ENCODE measurements at regions not wholly inside any gene's neighbourhood (a gene's known extent, or its start where the extent isn't known, plus 50 kb on each side); places are given as distances from the start of the nearest gene placed in this dataset.
"Not testable (repeated sequence)": the region's sequence is repeated elsewhere in the genome, so short reads cannot be mapped to it uniquely, and the experiment has no call there.

DNA sequence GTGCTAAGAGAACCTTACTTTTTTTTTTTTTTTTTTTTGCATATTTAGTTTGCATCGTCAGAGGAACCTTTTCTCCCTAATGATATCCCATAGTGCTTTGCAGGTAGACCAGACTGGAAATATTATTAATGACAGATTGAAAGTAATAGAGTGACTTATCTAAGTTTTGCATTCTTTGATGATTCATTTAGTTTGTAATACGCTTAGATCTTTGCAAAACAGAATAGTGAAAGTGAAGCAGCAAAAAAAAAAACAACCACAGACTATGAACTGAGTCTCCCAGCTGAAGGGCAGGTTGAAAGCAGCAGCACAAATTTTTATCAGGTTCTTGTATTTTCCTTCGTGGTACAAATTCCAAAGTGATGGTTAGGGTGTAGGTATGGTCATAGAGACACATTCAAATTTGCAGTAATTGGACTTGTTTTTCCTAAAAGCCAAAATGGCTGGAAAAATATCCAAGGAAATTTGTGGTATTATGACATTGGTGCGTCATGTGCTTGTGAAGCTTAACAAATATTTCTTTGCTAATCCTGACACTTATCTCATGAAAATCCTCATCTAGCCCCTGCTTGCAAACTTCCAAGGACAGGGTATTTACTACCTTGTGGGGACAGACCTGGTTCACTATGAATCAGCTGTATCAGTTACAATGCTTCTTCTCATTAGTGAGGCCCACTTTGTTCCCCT, 81.8 kb upstream of the CREB5 start:
- no peak for DNase-seq

DNA sequence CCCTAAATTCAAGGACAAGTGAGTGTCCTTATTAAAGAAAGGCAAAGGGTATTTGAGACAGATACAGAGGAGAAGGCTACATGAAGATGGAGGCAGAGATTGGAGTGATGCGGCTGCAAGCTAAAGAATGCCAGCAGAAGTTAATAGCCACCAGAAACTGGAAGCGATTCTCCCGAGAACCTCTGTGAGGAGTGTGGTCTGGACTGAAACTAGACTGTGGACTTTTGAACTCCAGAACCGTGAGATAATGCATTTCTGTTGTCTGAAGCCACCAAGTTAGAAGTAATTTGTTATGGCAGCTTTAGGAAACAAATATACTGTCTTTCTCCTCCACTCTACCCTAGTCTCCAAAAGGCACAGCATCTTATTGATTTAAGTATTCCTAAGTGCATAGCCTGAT, 80.3 kb upstream of the CREB5 start:
- DNase-seq: no peak

DNA sequence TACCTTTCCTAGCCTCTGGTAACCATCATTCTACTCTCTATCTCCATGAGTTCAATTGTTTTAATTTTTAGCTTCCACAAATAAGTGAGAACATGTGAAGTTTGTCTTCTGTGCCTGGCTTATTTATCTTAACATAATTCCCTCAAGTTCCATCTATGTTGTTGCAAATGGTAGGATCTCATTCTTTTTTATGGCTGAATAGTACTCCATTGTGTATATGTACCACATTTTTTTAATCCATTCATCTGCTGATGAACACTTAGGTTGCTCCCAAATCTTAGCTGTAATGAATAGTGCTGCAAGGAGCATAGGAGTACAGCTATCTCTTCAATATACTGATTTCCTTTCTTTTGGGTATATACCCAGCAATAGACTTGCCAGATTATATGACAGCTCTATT, 78.8 kb upstream of the CREB5 start:
- DNase-seq: not testable (repeated sequence)

DNA sequence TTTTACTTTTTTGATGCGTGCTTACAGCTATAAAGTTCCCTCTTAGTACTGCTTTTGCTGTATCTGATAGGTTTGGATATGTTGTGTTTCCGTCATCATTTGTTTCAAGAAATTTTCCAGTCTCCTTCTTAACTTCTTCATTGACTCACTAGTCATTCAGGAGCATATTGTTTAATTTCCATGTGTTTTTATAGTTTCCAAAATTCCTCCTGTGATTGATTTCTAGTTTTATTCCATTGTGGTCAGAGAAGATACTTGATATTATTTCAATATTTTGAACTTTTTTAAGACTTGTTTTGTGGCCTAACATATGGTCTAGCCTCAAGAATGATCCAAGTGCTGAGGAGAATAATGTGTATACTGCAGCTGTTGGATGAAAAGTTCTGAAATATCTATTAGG, 75.5 kb upstream of the CREB5 start:
- no peak for DNase-seq

DNA sequence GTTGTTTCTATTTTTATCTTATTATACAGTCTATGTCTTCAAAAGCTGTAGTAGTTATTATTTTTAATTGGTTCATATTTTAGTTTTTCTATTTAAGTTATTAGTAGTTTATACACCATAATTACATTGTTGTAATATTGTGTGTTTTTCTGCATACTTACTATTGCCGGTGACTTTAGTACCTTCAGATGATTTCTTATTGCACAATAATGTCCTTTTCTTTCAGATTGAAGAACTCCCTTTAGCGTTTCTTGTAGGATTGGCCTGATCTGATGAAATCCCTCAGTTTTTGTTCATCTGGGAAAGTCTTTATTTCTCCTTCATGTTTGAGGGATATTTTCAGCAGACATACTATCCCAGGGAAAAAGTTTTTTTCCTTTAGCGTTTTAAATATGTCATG, 74.3 kb upstream of the CREB5 start:
- DNase-seq: no peak

DNA sequence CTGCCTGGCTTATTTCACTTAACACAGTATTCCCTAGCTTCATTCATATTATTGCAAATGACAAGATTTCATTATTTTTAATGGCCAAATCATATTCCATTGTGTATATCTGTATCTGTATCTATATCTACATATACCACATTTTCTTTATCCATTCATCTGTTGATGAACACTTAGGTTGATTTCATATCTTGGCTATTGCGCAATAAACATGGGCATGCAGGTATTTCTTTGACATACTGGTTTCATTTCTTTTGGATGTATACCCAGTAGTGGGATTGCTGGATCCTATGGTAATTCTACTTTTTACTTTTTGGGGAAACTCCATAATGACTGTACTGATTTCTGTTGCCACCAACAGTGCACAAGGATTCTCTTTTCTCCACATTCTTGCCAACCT, 68.9 kb upstream of the CREB5 start:
- DNase-seq: no peak

DNA sequence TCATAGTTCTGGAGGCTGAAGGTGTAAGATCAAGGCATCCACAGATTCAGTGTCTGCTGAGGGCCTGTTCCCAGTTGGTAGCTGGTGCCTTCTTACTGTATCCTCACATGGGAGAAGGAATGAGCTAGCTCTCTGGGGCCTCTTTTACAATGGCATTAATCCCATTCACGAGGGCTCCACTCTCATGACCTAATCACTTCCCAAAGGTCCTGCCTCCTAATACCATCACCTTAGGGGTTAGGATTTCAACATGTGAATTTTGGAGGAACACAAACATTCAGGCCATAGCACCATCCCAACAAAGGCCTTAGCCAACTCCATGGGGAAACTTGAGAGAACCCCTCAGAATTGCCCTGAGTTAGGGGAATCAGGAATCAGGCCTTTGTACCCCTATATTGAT, 66.1 kb upstream of the CREB5 start:
- DNase-seq: no peak

DNA sequence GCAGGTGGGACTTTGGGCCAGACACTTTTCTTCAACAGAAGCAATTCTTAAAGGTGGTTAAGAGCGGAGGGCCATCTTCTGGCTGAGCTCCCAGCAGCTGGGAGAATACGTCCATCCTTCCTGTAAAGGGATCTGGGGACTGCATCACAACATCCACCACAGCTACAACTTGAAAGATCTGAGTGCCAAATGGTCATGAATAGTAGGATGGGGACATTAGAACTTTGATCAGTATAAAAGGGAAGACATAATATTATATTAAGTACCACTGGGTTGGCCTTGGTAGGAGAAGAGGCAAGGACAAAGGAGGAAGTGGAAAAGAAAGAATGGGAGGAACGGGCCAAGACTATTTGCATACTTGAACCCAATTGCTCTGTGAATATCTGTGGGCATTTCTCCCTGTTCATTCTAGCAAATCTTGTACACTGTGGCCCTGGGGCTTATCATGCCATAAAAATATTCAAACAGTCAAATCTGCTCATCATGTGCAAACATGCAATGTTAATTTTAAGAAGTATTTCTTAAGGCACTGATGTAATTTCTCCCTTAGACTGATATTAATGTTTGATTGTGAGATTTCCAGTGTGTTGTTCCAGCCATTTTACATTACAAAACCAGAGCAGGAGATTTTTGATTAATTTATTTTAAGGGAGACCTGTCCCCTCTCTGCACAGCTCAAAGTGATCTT, 65.5 kb upstream of the CREB5 start:
- no peak for DNase-seq

DNA sequence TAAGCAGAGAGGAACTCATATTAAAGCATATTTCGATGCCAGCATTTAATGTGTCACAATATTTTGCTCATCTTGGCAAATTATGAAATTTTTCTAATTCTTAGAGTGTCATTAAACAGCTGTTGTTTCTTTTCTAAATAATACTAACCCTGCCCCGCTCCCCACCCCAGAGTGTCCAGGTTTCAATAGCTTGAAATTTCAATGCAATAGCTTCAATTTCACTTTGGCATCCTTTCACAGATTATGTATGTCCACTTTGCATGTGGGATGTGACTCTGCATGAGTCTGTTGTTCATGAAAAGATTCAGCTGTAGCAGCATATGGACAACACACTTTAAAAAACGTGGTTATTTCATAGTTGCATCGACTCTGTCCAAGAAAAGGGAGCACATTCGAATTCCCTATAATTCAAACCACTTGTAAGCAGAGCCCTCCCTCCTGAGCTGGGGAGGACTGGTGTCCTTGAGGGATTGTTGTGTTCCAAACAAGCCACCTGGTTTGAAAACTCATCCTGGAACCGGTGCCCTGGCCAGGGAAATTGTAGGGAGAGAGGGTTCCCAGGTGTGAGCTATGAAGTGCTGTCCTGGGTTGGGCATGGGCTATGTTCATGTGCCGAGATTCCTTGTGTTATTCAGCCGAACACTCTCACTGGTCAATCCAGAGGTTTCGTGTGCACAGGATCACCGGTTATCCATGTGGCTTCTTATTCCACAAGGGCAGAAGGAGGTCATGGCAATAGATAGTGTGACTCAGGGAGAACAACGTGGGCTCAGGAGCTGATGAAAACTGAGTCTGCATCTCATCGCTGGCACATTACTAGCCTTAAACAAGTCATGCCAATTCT, 64.6 kb upstream of the CREB5 start:
- no peak for DNase-seq

DNA sequence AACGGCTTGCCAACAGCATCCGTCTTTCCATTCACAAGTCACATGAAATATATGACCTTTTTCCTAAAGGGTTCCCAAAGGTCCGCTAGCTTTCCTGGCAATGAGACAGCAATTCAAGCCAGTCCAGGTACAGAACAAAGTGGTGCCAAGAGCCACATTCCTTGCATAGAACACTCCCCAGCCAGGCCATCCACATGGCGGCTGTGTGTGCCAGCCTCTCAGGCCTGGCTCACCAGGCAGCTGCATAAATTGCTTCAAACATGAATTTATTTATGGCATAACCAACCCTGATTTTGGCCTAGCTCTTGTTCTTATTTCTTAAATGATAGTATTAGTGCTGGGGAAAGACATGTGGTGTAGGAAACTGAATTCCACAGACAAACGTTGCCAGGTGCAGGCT, 63.7 kb upstream of the CREB5 start:
- DNase-seq: no peak

DNA sequence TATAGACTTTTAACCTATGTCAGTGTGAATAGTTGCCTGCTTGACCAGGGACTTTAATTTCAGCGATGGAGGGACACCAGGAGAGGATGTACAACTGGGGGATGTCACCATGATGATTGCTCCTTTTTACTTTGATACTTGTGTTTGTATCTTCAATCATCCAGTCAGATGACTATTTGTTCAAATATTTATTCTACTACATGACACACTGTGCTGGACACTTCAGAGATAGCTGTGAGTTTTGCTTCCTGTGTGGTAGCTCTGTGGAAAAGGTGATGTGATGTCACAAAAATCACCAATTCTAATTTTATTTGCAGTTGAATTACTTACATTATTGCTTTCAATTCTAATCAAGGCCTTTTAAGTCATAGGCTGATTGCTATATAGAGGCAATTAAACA, 62.7 kb upstream of the CREB5 start:
- no peak for DNase-seq

DNA sequence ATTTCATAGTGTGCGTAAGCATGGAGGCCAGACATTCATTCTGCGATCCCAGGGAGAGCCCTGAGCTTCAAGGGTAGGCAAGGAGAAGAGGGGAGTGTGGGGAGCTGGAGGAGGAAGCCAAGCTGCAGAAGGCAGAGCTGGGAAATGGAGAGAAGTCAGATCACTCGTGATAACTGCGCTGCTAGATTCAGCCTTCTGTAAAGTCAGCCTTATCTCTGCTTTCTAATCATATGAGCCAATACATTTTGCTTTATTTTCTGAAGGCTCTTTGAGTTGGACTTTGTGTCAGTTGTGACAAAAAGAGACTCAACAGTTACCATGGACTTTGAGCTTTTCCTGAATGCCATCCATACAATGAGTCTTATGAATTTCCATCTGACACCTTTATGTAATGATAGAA, 61.7 kb upstream of the CREB5 start:
- DNase-seq: no peak

DNA sequence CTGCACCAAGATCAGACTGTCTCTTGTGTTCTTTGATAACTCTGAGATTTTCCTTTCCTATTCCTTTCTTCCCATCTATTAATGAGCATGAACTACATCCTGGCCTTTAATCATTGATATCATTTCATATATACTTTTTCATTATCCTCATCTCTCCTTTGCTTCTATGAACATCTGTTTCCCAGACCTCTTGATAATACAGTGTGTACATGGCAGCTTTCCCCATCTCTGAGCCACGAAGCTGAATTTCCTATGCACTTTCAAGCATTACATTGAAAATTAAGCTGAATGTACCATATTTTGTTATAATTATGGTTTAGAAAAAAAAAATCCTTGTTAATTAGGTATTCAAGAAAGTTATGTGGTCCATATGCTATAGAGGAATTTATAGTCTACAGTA, 60.9 kb upstream of the CREB5 start:
- no peak for DNase-seq

DNA sequence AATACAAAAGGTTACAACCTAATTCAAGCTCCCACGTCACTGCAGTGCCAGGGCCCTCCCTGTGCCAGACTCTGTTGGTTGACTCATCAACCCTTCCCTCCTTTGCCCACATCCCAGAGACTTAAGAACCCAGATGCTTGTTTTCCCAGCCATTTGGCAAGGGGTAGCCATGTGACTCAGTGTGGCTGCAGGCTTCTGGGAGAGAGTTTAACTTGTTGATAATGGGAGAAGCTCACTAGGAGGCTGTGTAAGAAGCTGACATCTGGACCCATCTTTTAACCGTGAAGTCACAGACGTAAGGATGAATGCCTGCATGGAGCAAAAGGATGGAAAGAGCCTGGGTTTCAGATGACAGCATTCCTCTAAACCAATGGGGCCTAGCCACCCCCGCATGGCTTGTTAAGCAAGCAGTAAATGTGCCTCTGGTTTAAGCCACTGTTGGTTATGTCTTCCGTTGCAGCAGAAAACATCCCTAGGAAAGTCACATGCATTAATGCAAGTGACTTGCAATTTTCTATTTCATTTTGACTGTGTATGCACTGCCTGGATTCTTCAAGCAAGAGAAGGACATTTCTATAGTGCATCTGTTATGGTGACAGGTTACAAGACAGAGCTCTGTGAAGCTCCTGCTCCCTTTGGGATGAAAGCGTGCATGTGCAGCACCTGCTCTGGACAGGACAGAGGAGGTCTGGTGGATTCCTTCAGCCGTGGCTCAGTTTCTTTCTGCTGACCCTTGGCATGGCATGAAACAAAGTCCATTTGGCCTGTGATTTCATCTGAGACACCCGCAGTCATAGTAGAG, 57.5 kb upstream of the CREB5 start:
- DNase-seq: no peak

DNA sequence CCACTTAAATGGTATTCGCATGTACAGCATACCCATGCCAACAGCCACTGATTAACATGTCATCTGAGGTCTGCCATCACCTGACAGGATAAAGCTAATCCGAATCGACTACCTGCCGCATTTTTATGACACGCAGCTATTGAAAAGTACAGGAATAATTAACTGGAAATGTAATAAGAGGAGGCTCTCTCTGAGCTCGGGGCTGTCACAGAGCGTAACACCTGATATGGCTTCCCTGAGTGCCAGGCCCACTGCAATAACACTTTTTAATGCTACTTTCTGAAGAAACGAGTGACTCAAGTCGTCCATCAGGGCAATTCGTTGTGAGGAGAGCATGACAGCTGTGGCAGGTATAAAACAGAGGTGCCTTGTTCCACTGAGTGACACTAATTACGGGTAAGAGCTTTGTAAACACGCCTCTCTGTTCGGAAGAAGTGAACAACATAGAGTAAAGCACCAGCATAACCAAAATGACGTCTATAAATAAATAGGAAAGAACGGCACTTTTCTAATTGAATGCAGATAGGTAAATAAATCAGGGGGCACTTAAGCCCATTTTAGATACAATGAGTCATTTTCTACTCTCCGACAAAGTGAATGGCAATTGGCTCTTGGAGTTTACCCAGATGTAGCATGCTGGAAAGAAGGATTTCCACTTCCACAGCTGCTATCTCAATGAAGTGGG, 56.5 kb upstream of the CREB5 start:
- no peak for DNase-seq

DNA sequence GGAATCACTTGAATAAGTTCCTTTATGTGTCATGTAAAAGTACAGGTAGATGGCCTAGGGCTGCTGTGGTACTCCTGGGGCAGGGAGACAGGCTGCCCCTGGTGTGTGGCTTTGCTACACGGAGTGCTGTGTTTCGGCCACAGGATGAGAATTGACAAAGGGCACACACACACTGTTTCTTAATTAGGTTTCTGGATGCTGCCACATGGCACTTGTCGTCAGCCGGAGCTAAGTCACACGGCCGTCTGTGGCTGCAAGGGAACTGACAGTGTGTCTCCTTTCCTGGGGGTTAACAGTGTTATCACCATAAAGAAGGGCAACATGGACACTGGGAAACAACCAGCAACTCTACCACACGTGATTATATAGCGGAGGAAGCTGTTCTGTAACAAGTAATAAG, 55.7 kb upstream of the CREB5 start:
- DNase-seq: no peak

DNA sequence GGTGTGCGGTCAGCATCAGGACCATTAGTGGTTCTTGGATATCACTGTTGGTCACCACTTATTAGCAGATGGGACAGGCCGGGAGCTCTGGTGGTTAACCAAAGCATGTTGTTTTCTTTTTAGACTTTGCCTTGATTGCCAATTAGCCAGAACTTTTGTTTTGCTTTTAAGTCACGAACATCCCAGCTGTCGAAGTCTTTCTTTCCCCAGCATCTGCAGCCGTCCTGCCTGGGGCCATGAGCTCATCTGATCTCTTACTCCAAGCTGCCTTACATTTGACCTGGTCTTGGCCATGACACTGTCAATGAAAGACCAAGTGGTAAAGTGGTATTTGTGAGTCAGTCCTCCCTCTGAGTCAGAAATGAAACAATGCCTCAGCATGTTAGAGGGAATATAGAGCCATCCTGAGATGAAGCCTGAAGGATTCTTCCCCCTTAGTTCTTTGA, 53.9 kb upstream of the CREB5 start:
- no peak for DNase-seq

DNA sequence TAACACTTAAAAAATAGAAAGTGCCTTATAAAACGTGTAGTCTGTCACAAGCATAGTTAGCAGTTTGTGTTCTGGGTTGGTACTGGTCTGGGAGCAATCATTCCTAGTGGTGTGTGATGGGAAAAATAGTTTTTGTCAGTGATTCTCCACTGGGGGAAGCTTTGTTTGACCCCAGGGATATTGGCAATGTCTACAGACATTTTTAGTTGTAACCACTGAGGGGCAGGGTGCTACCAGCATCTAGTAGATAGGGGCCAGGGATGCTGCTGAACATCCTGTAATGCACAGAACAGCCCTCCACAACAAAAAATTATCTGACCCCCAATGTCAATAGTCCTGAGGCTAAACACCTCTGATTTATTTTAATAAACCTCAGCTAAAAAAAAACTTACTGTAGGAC, 51.6 kb upstream of the CREB5 start:
- DNase-seq: no peak

DNA sequence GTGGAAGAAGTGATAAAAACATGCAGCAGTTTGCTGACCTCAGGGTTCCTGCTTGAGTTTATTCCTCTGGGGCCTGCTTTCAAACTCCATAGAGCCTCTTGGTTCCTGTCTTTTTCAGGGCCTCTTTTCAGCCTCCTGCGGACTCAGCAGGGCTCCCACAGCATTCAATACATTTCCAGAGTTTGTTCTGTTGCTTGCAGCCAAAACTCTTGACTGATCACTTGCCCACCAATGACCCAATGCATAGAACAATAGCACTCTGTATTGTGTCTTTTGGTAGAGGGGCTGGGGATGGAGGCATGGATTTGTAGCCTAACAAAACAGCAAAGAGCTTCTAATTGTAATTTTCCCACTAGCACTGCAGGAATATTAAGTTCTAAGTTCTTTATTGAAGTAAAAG, 50.8 kb upstream of the CREB5 start:
- no peak for DNase-seq

DNA sequence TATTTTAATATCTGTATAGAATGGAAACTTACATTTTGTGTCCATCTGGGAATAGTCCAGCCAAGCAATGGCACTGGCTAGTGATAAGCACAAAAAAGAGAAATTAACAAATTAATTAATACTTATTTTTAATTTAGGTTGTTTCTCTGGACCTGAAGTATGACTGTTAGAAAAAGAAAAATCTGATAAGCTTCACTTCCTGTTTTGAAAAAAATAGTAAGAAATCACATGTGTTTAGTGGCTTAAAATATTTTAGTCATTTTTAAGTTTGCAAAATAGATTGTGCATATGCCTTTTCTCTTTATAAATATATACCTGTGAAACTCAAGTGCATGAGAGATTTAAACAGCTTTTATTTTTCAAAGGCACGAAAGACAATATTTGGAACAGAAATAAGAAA, 50.1 kb upstream of the CREB5 start:
- DNase-seq: no peak

All from T-helper 9 cell (primary cell).